Colonic mucosa (tissue), 4 donors: ENCODE measurements at regions not wholly inside any gene's neighbourhood (a gene's known extent, or its start where the extent isn't known, plus 50 kb on each side); places are given as distances from the start of the nearest gene placed in this dataset.

Experiments
- DNase-seq: peaks from one replicate; pipeline ENCODE4 v3.0.0-alpha.2; 2020
- H3K27ac ChIP-seq: fragments of 200-600 bp; one replicate; pipeline ENCODE4 v1.8.0; 2021
- H3K27me3 ChIP-seq: fragments of 200-600 bp; one replicate; pipeline ENCODE4 v1.8.0; 2021
- H3K36me3 ChIP-seq: fragments of 200-600 bp; one replicate; pipeline ENCODE4 v1.8.0; 2021
- H3K4me1 ChIP-seq: fragments of 200-600 bp; one replicate; pipeline ENCODE4 v1.8.0; 2021; ENCODE audit warnings: mild to moderate bottlenecking
- H3K4me3 ChIP-seq: fragments of 200-600 bp; one replicate; pipeline ENCODE4 v1.8.0; 2021
- H3K9ac ChIP-seq, 2 donors: one replicate each; pipeline ENCODE4 v1.7.0; 2013; ENCODE audit warnings: control low read depth in 2 of 2, low read depth in 2 of 2, low read length in 2 of 2
- H3K9me3 ChIP-seq: fragments of 200-600 bp; one replicate; pipeline ENCODE4 v1.8.0; 2021
- CTCF ChIP-seq: fragments of 200-600 bp; IDR thresholded peaks from one replicate; pipeline ENCODE4 v1.8.0; 2022; ENCODE audit warnings: antibody characterized with exemption, mild to moderate bottlenecking
- intact Hi-C: fragments of 100-400 bp; cut with DNase I; formaldehyde crosslinking; loops from one replicate; pipeline ENCODE4 v1.14.1; 2022
- donor health status: healthy.
- donor health status: DM: no; HTN: no; CAD: no.
- donor health status: DM: no; HTN: no; CAD: no.

GRCh38 chr13:34035676-34036325 lies 217.9 kb downstream of the RFC3 start:
- intact Hi-C loops: no loop called here
- DNase-seq: no peak
- H3K27me3 ChIP-seq: no peaks in the 10 kb centered on the region
- H3K4me1 ChIP-seq: no peaks in the 10 kb centered on the region
- no peaks in the 10 kb centered on the region for H3K9me3 ChIP-seq
- no peak for TF ChIP-seq CTCF
- no peak overlapping the region for H3K27ac ChIP-seq
- no peak overlapping the region for H3K9ac ChIP-seq
- no peak overlapping the region for H3K4me3 ChIP-seq
- no peaks in the 10 kb centered on the region for H3K36me3 ChIP-seq

GRCh38 chr13:34037636-34038540 lies 219.9 kb downstream of the RFC3 start:
- TF ChIP-seq CTCF: no peak
- Histone ChIP-seq H3K9me3 (no peaks in the 10 kb centered on the region), H3K36me3 (no peaks in the 10 kb centered on the region), H3K27me3 (no peaks in the 10 kb centered on the region), H3K9ac (no peak overlapping the region), H3K4me3 (no peak overlapping the region), H3K27ac (no peak overlapping the region), H3K4me1 (no peaks in the 10 kb centered on the region)
- intact Hi-C loops: no loop called here
- DNase-seq: no peak

- intact Hi-C loops: no loop called here
- H3K9ac ChIP-seq: no peak overlapping the region
- TF ChIP-seq CTCF: no peak
Measured at GRCh38 chr13:34038541-34039068, 220.7 kb downstream of the RFC3 start.

GRCh38 chr13:34039678-34040077 lies 221.7 kb downstream of the RFC3 start:
- Histone ChIP-seq H3K27me3 (no peaks in the 10 kb centered on the region), H3K9me3 (no peaks in the 10 kb centered on the region), H3K4me1 (no peaks in the 10 kb centered on the region), H3K9ac (no peak overlapping the region), H3K27ac (no peak overlapping the region), H3K4me3 (no peak overlapping the region), H3K36me3 (no peaks in the 10 kb centered on the region)
- intact Hi-C loops: no loop called here
- DNase-seq: no peak
- TF ChIP-seq CTCF: no peak

More at GRCh38 chr13:34038541-34039068, 220.7 kb downstream of the RFC3 start:
- Histone ChIP-seq H3K4me3 (no peak overlapping the region), H3K27me3 (no peaks in the 10 kb centered on the region), H3K9me3 (no peaks in the 10 kb centered on the region), H3K4me1 (no peaks in the 10 kb centered on the region), H3K27ac (no peak overlapping the region), H3K36me3 (no peaks in the 10 kb centered on the region)
- no peak for DNase-seq

GRCh38 chr13:34040863-34041262 lies 222.9 kb downstream of the RFC3 start:
- no peak for DNase-seq
- Histone ChIP-seq H3K27ac (no peak overlapping the region), H3K4me1 (no peaks in the 10 kb centered on the region), H3K9me3 (no peaks in the 10 kb centered on the region), H3K27me3 (no peaks in the 10 kb centered on the region), H3K9ac (no peak overlapping the region), H3K36me3 (no peaks in the 10 kb centered on the region), H3K4me3 (no peak overlapping the region)
- intact Hi-C loops: no loop called here
- TF ChIP-seq CTCF: no peak
